H9 (cell line): ENCODE measurements at regions not wholly inside any gene's neighbourhood (a gene's known extent, or its start where the extent isn't known, plus 50 kb on each side); places are given as distances from the start of the nearest gene placed in this dataset.

ENCODE experiments used
- DNase-seq: peaks from one replicate; pipeline ENCODE4 v3.0.0-alpha.2; 2017
- H2AFZ ChIP-seq: one replicate; pipeline ENCODE4 v1.6.1; 2013; ENCODE audit warnings: mild to moderate bottlenecking, low read length, control low read depth, moderate library complexity
- H2AK5ac ChIP-seq: 2 replicates; pipeline ENCODE4 v1.6.1; 2013; ENCODE audit warnings: low read length, control low read depth, mixed read lengths; ENCODE audit not compliant: insufficient read length
- H2BK120ac ChIP-seq: one replicate; pipeline ENCODE4 v1.6.1; 2013; ENCODE audit warnings: low read depth, mild to moderate bottlenecking, low read length, control low read depth, inconsistent platforms; ENCODE audit not compliant: poor library complexity, severe bottlenecking
- H2BK12ac ChIP-seq: 2 replicates; pipeline ENCODE4 v1.6.1; 2013; ENCODE audit warnings: low read length, control low read depth, mixed read lengths, low read depth; ENCODE audit not compliant: insufficient read length
- H2BK15ac ChIP-seq: 2 replicates; pipeline ENCODE4 v1.6.1; 2013; ENCODE audit warnings: low read depth, low read length, control low read depth
- H2BK20ac ChIP-seq: one replicate; pipeline ENCODE4 v1.6.1; 2013; ENCODE audit warnings: low read depth, mild to moderate bottlenecking, low read length, control low read depth, inconsistent platforms; ENCODE audit not compliant: poor library complexity, severe bottlenecking
- H2BK5ac ChIP-seq: 2 replicates; pipeline ENCODE4 v1.6.1; 2013; ENCODE audit warnings: low read length, control low read depth, mixed read lengths; ENCODE audit not compliant: insufficient read length
- H3K14ac ChIP-seq: 2 replicates; pipeline ENCODE4 v1.6.1; 2013; ENCODE audit warnings: low read length, control low read depth; ENCODE audit not compliant: insufficient read depth
- H3K18ac ChIP-seq: 2 replicates; pipeline ENCODE4 v1.6.1; 2013; ENCODE audit warnings: low read depth, mild to moderate bottlenecking, mixed read lengths, low read length, control low read depth; ENCODE audit not compliant: insufficient read length
- H3K23ac ChIP-seq: 2 replicates; pipeline ENCODE4 v1.6.1; 2013; ENCODE audit warnings: low read length, control low read depth, mixed read lengths, low read depth; ENCODE audit not compliant: insufficient read length
- H3K23me2 ChIP-seq: 2 replicates; pipeline ENCODE4 v1.6.1; 2013; ENCODE audit warnings: low read depth, mild to moderate bottlenecking, mixed read lengths, low read length, control low read depth; ENCODE audit not compliant: insufficient read length, poor library complexity, severe bottlenecking
- H3K27ac ChIP-seq: 2 replicates; pipeline ENCODE4 v1.5.1; 2013; ENCODE audit warnings: low read length, control low read depth, mixed read lengths, low read depth; ENCODE audit not compliant: insufficient read length
- H3K27me3 ChIP-seq: 2 replicates; pipeline ENCODE4 v1.6.1; 2013; ENCODE audit warnings: low read length, control low read depth, inconsistent platforms; ENCODE audit not compliant: insufficient read depth
- H3K4ac ChIP-seq: 2 replicates; pipeline ENCODE4 v1.6.1; 2013; ENCODE audit warnings: low read depth, mild to moderate bottlenecking, control low read depth, inconsistent platforms, low read length, moderate library complexity
- H3K4me1 ChIP-seq: 2 replicates; pipeline ENCODE4 v1.6.1; 2013; ENCODE audit warnings: low read length, control low read depth, inconsistent platforms; ENCODE audit not compliant: insufficient read depth
- H3K4me2 ChIP-seq: 2 replicates; pipeline ENCODE4 v1.6.1; 2013; ENCODE audit warnings: low read length, control low read depth, mixed read lengths; ENCODE audit not compliant: insufficient read length, insufficient read depth
- H3K56ac ChIP-seq: 2 replicates; pipeline ENCODE4 v1.6.1; 2013; ENCODE audit warnings: low read depth, mild to moderate bottlenecking, mixed read lengths, low read length, control low read depth; ENCODE audit not compliant: insufficient read length
- H3K79me1 ChIP-seq: 2 replicates; pipeline ENCODE4 v1.6.1; 2013; ENCODE audit warnings: low read depth, mild to moderate bottlenecking, moderate library complexity, low read length, control low read depth, inconsistent platforms; ENCODE audit not compliant: insufficient read depth, poor library complexity, severe bottlenecking
- H3K79me2 ChIP-seq: 2 replicates; pipeline ENCODE4 v1.6.1; 2013; ENCODE audit warnings: low read length, control low read depth, inconsistent platforms; ENCODE audit not compliant: insufficient read depth
- H3K9ac ChIP-seq: 2 replicates; pipeline ENCODE4 v1.6.1; 2013; ENCODE audit warnings: low read length, control low read depth, mixed read lengths; ENCODE audit not compliant: insufficient read length; ENCODE audit errors: extremely low read depth
- H3K9me3 ChIP-seq: one replicate; pipeline ENCODE4 v1.6.1; 2013; ENCODE audit warnings: low read depth, low read length, inconsistent platforms; ENCODE audit not compliant: control insufficient read depth
- H3T11ph ChIP-seq: one replicate; pipeline ENCODE4 v1.6.1; 2013; ENCODE audit warnings: mild to moderate bottlenecking, low read length, control low read depth, inconsistent platforms
- H4K20me1 ChIP-seq: one replicate; pipeline ENCODE4 v1.6.1; 2013; ENCODE audit not compliant: control insufficient read depth, insufficient read length, insufficient read depth
- H4K5ac ChIP-seq: 2 replicates; pipeline ENCODE4 v1.6.1; 2013; ENCODE audit warnings: low read depth, mild to moderate bottlenecking, mixed read lengths, low read length, control low read depth; ENCODE audit not compliant: insufficient read length
- H4K8ac ChIP-seq: replicated peaks from 2 replicates; pipeline ENCODE4 v1.6.1; 2013; ENCODE audit warnings: low read length, control low read depth, mixed read lengths, low read depth; ENCODE audit not compliant: insufficient read length
- H4K91ac ChIP-seq: 2 replicates; pipeline ENCODE4 v1.6.1; 2013; ENCODE audit warnings: low read depth, mild to moderate bottlenecking, moderate library complexity, mixed read lengths, low read length, control low read depth; ENCODE audit not compliant: insufficient read length
- H3K27ac Mint-ChIP-seq, 3 experiments: 2 replicates in 2 of 3; 3 replicates in 1 of 3; pipeline ENCODE4 v1.8.0; 2020 to 2021; ENCODE audit warnings: mixed read lengths in 3 of 3, mild to moderate bottlenecking in 1 of 3, moderate library complexity in 1 of 3
- H3K27me3 Mint-ChIP-seq: 2 replicates; pipeline ENCODE4 v1.8.0; 2021; ENCODE audit warnings: low read depth, mild to moderate bottlenecking, moderate library complexity, mixed read lengths
- H3K36me3 Mint-ChIP-seq, 3 experiments: 2 replicates in 2 of 3; 3 replicates in 1 of 3; pipeline ENCODE4 v1.8.0; 2020 to 2021; ENCODE audit warnings: low read depth in 3 of 3, mixed read lengths in 3 of 3; ENCODE audit not compliant: insufficient read depth in 1 of 3
- H3K4me1 Mint-ChIP-seq, 2 experiments: 2 replicates each; pipeline ENCODE4 v1.8.0; 2020; ENCODE audit warnings: mixed read lengths in 2 of 2
- H3K4me3 Mint-ChIP-seq, 2 experiments: 2 replicates in 1 of 2; 3 replicates in 1 of 2; pipeline ENCODE4 v1.8.0; 2020 to 2021; ENCODE audit warnings: mild to moderate bottlenecking in 2 of 2, mixed read lengths in 2 of 2, moderate library complexity in 1 of 2
- H3K9me3 Mint-ChIP-seq, 2 experiments: 2 replicates in 1 of 2; 3 replicates in 1 of 2; pipeline ENCODE4 v1.8.0; 2020; ENCODE audit warnings: mild to moderate bottlenecking in 2 of 2, mixed read lengths in 2 of 2, moderate library complexity in 1 of 2
- TF ChIP-seq, protein P1 (sequence below): fragments of 200-600 bp; sonication (generic); conservative IDR thresholded peaks from 3 replicates; pipeline ENCODE4 v1.8.0; 2021; ENCODE audit warnings: antibody characterized with exemption, mild to moderate bottlenecking

DNA sequence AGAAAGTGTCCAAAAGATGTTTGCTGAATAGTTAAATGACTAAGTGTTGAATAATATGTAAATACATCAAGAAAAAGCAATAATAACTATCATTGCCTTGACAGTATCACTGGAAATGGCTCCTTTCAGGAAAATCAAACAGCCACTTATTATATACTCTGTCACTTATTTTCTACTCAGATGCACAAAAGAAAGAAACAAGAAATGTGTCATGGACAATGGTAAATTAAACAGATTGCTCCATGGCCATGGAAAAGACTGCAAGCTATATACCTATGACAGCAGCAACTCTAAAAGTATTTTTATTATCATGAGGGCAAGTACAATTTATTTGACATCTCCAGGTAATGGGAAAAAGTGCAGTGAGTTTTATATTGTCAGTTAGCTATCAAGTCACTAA is 52.9 kb upstream of the GUCY1A2 start:
- no peak overlapping the region for H2BK5ac ChIP-seq
- no peak overlapping the region for H4K5ac ChIP-seq
- TF ChIP-seq, protein P1, sequence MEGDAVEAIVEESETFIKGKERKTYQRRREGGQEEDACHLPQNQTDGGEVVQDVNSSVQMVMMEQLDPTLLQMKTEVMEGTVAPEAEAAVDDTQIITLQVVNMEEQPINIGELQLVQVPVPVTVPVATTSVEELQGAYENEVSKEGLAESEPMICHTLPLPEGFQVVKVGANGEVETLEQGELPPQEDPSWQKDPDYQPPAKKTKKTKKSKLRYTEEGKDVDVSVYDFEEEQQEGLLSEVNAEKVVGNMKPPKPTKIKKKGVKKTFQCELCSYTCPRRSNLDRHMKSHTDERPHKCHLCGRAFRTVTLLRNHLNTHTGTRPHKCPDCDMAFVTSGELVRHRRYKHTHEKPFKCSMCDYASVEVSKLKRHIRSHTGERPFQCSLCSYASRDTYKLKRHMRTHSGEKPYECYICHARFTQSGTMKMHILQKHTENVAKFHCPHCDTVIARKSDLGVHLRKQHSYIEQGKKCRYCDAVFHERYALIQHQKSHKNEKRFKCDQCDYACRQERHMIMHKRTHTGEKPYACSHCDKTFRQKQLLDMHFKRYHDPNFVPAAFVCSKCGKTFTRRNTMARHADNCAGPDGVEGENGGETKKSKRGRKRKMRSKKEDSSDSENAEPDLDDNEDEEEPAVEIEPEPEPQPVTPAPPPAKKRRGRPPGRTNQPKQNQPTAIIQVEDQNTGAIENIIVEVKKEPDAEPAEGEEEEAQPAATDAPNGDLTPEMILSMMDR, result no peak
- H2AFZ ChIP-seq, result no peak overlapping the region
- no peak overlapping the region for H3K27ac ChIP-seq
- no peak overlapping the region for H2BK15ac ChIP-seq
- no peaks in the 10 kb centered on the region for H4K20me1 ChIP-seq
- no peak overlapping the region for H4K91ac ChIP-seq
- no peak overlapping the region for H3K18ac ChIP-seq
- no peak overlapping the region for H3K4me3 Mint-ChIP-seq
- H3K4ac ChIP-seq, result no peak overlapping the region
- H2BK120ac ChIP-seq, result no peak overlapping the region
- H2AK5ac ChIP-seq, result no peak overlapping the region
- H3K4me1 ChIP-seq, result no peaks in the 10 kb centered on the region
- H3K23ac ChIP-seq, result no peak overlapping the region
- no peaks in the 10 kb centered on the region for H3K27me3 ChIP-seq
- H3K14ac ChIP-seq, result no peak overlapping the region
- no peaks in the 10 kb centered on the region for H3K27me3 Mint-ChIP-seq
- H3K4me2 ChIP-seq, result no peak overlapping the region
- no peak overlapping the region for H2BK20ac ChIP-seq
- no peak overlapping the region for H3K27ac Mint-ChIP-seq
- no peaks in the 10 kb centered on the region for H3K9me3 ChIP-seq
- no peak for DNase-seq
- H3T11ph ChIP-seq, result no peak overlapping the region
- no peaks in the 10 kb centered on the region for H3K79me1 ChIP-seq
- H2BK12ac ChIP-seq, result no peak overlapping the region
- no peaks in the 10 kb centered on the region for H3K9me3 Mint-ChIP-seq
- H3K4me1 Mint-ChIP-seq, result peaks cover 0 to 6% of the 10 kb centered on the region in 2 experiments; a peak in 3 of 4 replicates
- no peaks in the 10 kb centered on the region for H3K79me2 ChIP-seq
- no peaks in the 10 kb centered on the region for H3K36me3 Mint-ChIP-seq
- H3K9ac ChIP-seq, result no peak overlapping the region
- H3K23me2 ChIP-seq, result no peaks in the 10 kb centered on the region
- H3K56ac ChIP-seq, result no peak overlapping the region
- H4K8ac ChIP-seq, result no peak overlapping the region
